GM23248 (cell line): ENCODE measurements at regions not wholly inside any gene's neighbourhood (a gene's known extent, or its start where the extent isn't known, plus 50 kb on each side); places are given as distances from the start of the nearest gene placed in this dataset.
"Not testable (repeated sequence)": the region's sequence is repeated elsewhere in the genome, so short reads cannot be mapped to it uniquely, and the experiment has no call there.

Source experiments
- DNase-seq: peaks from one replicate; pipeline ENCODE4 v3.0.0-alpha.2; 2015
- H2AFZ ChIP-seq: fragments of 200-600 bp; sonication (generic); 2 replicates; pipeline ENCODE4 v1.6.1; 2016; ENCODE audit warnings: antibody characterized with exemption
- H3F3A ChIP-seq: fragments of 200-600 bp; sonication (generic); 2 replicates; pipeline ENCODE4 v1.6.1; 2016; ENCODE audit warnings: mild to moderate bottlenecking, antibody characterized with exemption, mixed run types; ENCODE audit not compliant: insufficient read depth
- H3K27ac ChIP-seq: fragments of 200-600 bp; sonication (generic); 2 replicates; pipeline ENCODE4 v1.5.1; 2016; ENCODE audit warnings: mild to moderate bottlenecking
- H3K27me3 ChIP-seq: fragments of 200-600 bp; sonication (generic); replicated peaks from 2 replicates; pipeline ENCODE4 v1.6.1; 2016; ENCODE audit warnings: mild to moderate bottlenecking; ENCODE audit not compliant: insufficient read depth
- H3K36me3 ChIP-seq: fragments of 200-600 bp; sonication (generic); 2 replicates; pipeline ENCODE4 v1.6.1; 2016; ENCODE audit warnings: low read depth, mild to moderate bottlenecking
- H3K4me1 ChIP-seq: fragments of 200-600 bp; sonication (generic); 2 replicates; pipeline ENCODE4 v1.6.1; 2016; ENCODE audit warnings: mild to moderate bottlenecking; ENCODE audit not compliant: insufficient read depth
- H3K4me2 ChIP-seq: fragments of 200-600 bp; sonication (generic); one replicate; pipeline ENCODE4 v1.6.1; 2016; ENCODE audit warnings: mild to moderate bottlenecking; ENCODE audit not compliant: unreplicated experiment
- H3K4me3 ChIP-seq: fragments of 200-600 bp; sonication (generic); 2 replicates; pipeline ENCODE4 v1.5.1; 2016; ENCODE audit warnings: mild to moderate bottlenecking
- H3K79me2 ChIP-seq: fragments of 200-600 bp; sonication (generic); 2 replicates; pipeline ENCODE4 v1.6.1; 2016; ENCODE audit warnings: mild to moderate bottlenecking; ENCODE audit not compliant: insufficient read depth
- H3K9ac ChIP-seq: fragments of 200-600 bp; sonication (generic); 2 replicates; pipeline ENCODE4 v1.6.1; 2016; ENCODE audit warnings: mild to moderate bottlenecking
- H3K9me2 ChIP-seq: fragments of 200-600 bp; sonication (generic); 2 replicates; pipeline ENCODE4 v1.6.1; 2016; ENCODE audit warnings: mixed run types, mild to moderate bottlenecking, moderate library complexity; ENCODE audit not compliant: insufficient read depth
- H3K9me3 ChIP-seq: fragments of 200-600 bp; sonication (generic); one replicate; pipeline ENCODE4 v1.6.1; 2017; ENCODE audit warnings: low read depth
- H4K20me1 ChIP-seq: fragments of 200-600 bp; sonication (generic); 2 replicates; pipeline ENCODE4 v1.6.0; 2016; ENCODE audit not compliant: insufficient read depth
- EZH2 ChIP-seq: fragments of 200-600 bp; sonication (generic); IDR thresholded peaks from 2 replicates; pipeline ENCODE4 v1.6.1; 2018; ENCODE audit warnings: antibody characterized with exemption, mild to moderate bottlenecking; ENCODE audit not compliant: insufficient read depth, poor library complexity, severe bottlenecking
- EZH2phosphoT487 ChIP-seq: fragments of 200-600 bp; sonication (generic); IDR thresholded peaks from 2 replicates; pipeline ENCODE4 v1.6.1; 2018; ENCODE audit warnings: antibody characterized with exemption, moderate library complexity, mild to moderate bottlenecking, low read depth; ENCODE audit not compliant: insufficient read depth
- WGBS, 2 experiments: methylation state at CpG; one replicate each; pipeline ENCODE4 v1.1.6; 2015 to 2017; ENCODE audit warnings: low lambda C conversion rate in 2 of 2, low coverage in 1 of 2; ENCODE audit errors: missing lambda C conversion rate in 2 of 2; 5-methylcytosine and 5-hydroxymethylcytosine counted together
- in situ Hi-C: fragments of 300-500 bp; cut with MboI; formaldehyde crosslinking; loops from 2 replicates; pipeline ENCODE4 v1.15.0; 2020

DNA sequence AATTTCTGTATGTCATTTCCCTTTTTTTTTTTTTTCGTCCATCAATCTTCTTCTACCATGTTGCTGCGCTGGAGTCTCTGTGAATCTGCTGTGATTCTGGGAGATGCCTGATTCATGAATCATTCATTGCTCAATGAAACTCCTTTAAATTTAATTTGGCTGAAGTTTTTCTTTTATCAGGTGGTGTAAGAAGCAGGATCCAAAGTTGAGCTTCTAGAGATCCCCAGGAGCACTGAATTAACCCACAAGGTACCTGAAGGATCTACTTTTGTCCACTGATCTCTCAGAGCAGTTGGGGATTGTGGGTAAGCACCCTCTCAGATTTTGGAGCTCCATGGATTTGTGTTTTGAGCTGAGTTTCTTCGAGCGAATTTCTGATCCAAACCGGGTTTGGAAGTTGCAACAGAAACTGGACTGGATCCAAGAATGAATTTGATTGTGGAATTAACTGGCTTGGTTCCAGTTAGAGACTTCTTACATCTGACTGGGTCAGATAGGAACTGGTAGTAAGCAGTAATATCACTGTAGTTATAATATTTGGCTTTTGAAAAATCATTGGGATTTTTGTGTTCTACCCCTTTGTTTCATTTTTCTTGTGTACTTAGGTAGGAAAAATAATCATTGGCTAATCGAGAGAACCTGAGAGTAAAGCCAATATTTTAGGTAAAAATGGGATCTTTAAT, 447.8 kb upstream of the TOM1L1 start:
- no peaks in the 10 kb centered on the region for H3K79me2 ChIP-seq
- no peaks in the 10 kb centered on the region for H3K4me1 ChIP-seq
- no peaks in the 10 kb centered on the region for H3K36me3 ChIP-seq
- no peak overlapping the region for H3K27ac ChIP-seq
- H3K4me2 ChIP-seq = no peak overlapping the region
- peaks cover 6% of the 10 kb centered on the region for H3K9me3 ChIP-seq
- H3K27me3 ChIP-seq = no peaks in the 10 kb centered on the region
- no peak overlapping the region for H2AFZ ChIP-seq
- peak; percentile 0 for DNase-seq
- WGBS, 2 experiments = 35 to 44% methylated on average over 6 of the region's 6 CpGs
- H3K4me3 ChIP-seq = no peak overlapping the region
- TF ChIP-seq EZH2 (no peak), EZH2phosphoT487 (no peak)
- H4K20me1 ChIP-seq = no peaks in the 10 kb centered on the region
- H3K9me2 ChIP-seq = no peaks in the 10 kb centered on the region
- H3K9ac ChIP-seq = no peak overlapping the region
- no peaks in the 10 kb centered on the region for H3F3A ChIP-seq
- in situ Hi-C loops = no loop called here

DNA sequence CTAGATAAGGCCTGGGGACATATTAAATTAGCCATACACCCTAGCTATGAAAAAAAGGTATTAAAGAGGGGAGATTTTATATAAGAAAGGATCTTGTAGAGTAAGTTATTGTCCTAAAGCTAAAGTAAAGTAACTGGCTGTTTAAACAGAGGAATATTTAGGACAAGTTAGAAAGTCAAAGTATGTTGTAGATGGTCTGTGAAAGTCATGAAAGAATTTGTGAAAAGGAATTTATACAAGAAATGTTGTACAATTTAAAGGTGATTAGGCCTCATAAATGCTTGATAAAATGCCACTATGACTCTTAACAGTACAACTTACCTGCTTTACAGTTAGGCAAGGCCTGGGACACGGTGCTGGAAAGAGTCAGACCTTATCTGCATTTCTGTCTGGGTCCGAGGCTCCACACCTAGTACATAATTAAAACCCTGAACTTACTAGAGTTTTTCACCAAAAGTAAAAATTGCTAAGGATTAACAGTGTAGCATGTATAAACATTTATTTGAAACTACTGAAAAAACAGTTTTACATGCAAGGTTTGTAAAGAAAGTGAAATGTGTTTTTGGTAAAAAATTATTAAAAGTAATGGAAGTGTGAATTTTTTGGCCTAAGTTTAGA, 445.3 kb upstream of the TOM1L1 start:
- Histone ChIP-seq H3K79me2 (no peaks in the 10 kb centered on the region), H3K4me2 (no peak overlapping the region), H3K4me3 (no peak overlapping the region), H3K4me1 (no peaks in the 10 kb centered on the region), H3K36me3 (no peaks in the 10 kb centered on the region), H4K20me1 (no peaks in the 10 kb centered on the region), H3K27ac (no peak overlapping the region), H3K9me3 (peaks cover 6% of the 10 kb centered on the region), H3K9ac (no peak overlapping the region), H3K9me2 (no peaks in the 10 kb centered on the region), H3K27me3 (no peaks in the 10 kb centered on the region), H2AFZ (no peak overlapping the region), H3F3A (no peaks in the 10 kb centered on the region)
- TF ChIP-seq EZH2 = no peak
- TF ChIP-seq EZH2phosphoT487 = no peak
- DNase-seq = no peak
- 5 to 16% methylated on average over 2 of the region's 2 CpGs for WGBS, 2 experiments
- in situ Hi-C loops = no loop called here

GRCh38 chr17:54465443-54465842, 435.2 kb upstream of the TOM1L1 start:
- DNase-seq, H2AFZ ChIP-seq, H3K9me2 ChIP-seq, in situ Hi-C loops, H3F3A ChIP-seq, H4K20me1 ChIP-seq, H3K27ac ChIP-seq, H3K9me3 ChIP-seq, H3K4me2 ChIP-seq, H3K36me3 ChIP-seq, H3K4me1 ChIP-seq, H3K9ac ChIP-seq, H3K27me3 ChIP-seq, H3K4me3 ChIP-seq, H3K79me2 ChIP-seq: not testable (repeated sequence)
- WGBS, 2 experiments = 6 to 18% methylated on average over 3 of the region's 3 CpGs

DNA sequence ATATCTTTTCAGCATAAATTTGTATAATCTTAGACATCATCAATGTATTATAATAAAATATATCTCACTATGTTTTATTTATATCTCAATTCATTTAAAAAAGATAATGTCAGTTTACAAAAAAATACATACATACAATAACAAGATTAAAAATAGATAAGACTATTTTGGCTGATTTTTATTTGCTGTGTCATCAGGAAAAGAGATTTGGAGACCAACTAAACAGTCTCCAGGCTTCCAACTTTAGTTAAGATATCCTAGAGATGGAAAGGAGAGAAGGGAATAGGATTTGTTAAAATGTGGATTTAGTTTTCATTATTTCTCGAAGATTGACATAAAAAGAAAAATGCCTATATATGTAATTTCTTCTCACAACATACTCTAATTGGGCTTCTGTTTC, 433.8 kb upstream of the TOM1L1 start:
- Histone ChIP-seq H3K79me2 (no peaks in the 10 kb centered on the region), H3K9me3 (no peaks in the 10 kb centered on the region), H4K20me1 (no peaks in the 10 kb centered on the region), H3K4me3 (no peak overlapping the region), H3K4me2 (no peak overlapping the region), H3K36me3 (no peaks in the 10 kb centered on the region), H2AFZ (no peak overlapping the region), H3K4me1 (no peaks in the 10 kb centered on the region), H3K27ac (no peak overlapping the region), H3K27me3 (no peaks in the 10 kb centered on the region), H3K9ac (no peak overlapping the region), H3K9me2 (no peaks in the 10 kb centered on the region), H3F3A (no peaks in the 10 kb centered on the region)
- DNase-seq = no peak
- in situ Hi-C loops = no loop called here
- 0% methylated on average over 1 of the region's 1 CpG for WGBS, 2 experiments
- TF ChIP-seq EZH2phosphoT487 = no peak

GRCh38 chr17:54482843-54483242, 417.8 kb upstream of the TOM1L1 start:
- no peaks in the 10 kb centered on the region for H3K27me3 ChIP-seq
- H3K9me3 ChIP-seq = no peaks in the 10 kb centered on the region
- H3K9ac ChIP-seq = no peak overlapping the region
- H3K9me2 ChIP-seq = no peaks in the 10 kb centered on the region; the same call in 1 of the 2 replicates
- no peak overlapping the region for H3K4me2 ChIP-seq
- H4K20me1 ChIP-seq = no peaks in the 10 kb centered on the region
- no peak overlapping the region for H3K27ac ChIP-seq
- 34 to 37% methylated on average over 6 of the region's 6 CpGs for WGBS, 2 experiments
- H3K79me2 ChIP-seq = no peaks in the 10 kb centered on the region
- no peak overlapping the region for H3K4me3 ChIP-seq
- H3K36me3 ChIP-seq = no peaks in the 10 kb centered on the region
- no peaks in the 10 kb centered on the region for H3K4me1 ChIP-seq
- no peaks in the 10 kb centered on the region for H3F3A ChIP-seq
- DNase-seq = no peak
- in situ Hi-C loops = no loop called here
- no peak overlapping the region for H2AFZ ChIP-seq
- TF ChIP-seq EZH2phosphoT487 (no peak), EZH2 (no peak)
